SU-DHL-6 (cell line): ENCODE measurements at regions not wholly inside any gene's neighbourhood (a gene's known extent, or its start where the extent isn't known, plus 50 kb on each side); places are given as distances from the start of the nearest gene placed in this dataset.

Source experiments
- CTCF ChIP-seq: fragments of 200-600 bp; sonication (generic); IDR thresholded peaks from one replicate; pipeline ENCODE4 v1.5.1; 2017; ENCODE audit warnings: antibody characterized with exemption, mild to moderate bottlenecking, low read length, moderate library complexity; ENCODE audit not compliant: insufficient read depth, poor library complexity, severe bottlenecking
- EZH2phosphoT487 ChIP-seq: fragments of 200-600 bp; sonication (generic), shearing (Covaris generic); conservative IDR thresholded peaks from 2 replicates; pipeline ENCODE4 v1.6.1; 2018; ENCODE audit warnings: mild to moderate bottlenecking, antibody characterized with exemption, low read length, moderate library complexity, mixed read lengths

GRCh38 chr1:227391211-227391610, 72.9 kb upstream of the CDC42BPA start:
- no peak for TF ChIP-seq CTCF
- TF ChIP-seq EZH2phosphoT487: no peak
